NCI-H460 (cell line): ENCODE measurements at regions not wholly inside any gene's neighbourhood (a gene's known extent, or its start where the extent isn't known, plus 50 kb on each side); places are given as distances from the start of the nearest gene placed in this dataset.

Source experiments
- DNase-seq: peaks from one replicate; pipeline ENCODE4 v3.0.0-alpha.2; 2016; ENCODE audit warnings: low read depth; ENCODE audit errors: extremely low read depth
- small RNA-seq, 2 experiments: library from RNA; depleted of rRNA; stranded (forward); fragments of <200 nt; gene quantifications; one replicate each; pipeline ENCODE3, GENCODE V24; 2014

DNA sequence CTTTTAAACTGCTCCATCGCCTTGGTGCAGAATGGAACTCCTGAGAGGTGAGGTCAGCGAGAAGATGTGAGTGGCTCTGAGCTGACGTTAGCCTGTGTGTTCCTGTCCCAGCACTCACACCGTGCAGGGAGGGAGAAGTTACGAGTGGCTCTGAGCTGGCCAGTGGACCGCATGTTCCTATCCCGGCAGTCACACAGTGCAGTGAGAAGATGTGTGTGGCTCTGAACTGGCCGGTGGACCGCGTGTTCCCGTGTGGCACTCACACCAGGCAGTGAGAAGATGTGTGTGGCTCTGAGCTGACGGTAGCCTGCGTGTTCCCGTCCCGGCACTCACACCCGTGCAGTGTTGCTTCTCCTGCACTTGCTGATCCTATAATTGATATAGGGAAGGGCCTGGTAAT, 59.9 kb downstream of the VCPKMT start:
- DNase-seq: no peak

DNA sequence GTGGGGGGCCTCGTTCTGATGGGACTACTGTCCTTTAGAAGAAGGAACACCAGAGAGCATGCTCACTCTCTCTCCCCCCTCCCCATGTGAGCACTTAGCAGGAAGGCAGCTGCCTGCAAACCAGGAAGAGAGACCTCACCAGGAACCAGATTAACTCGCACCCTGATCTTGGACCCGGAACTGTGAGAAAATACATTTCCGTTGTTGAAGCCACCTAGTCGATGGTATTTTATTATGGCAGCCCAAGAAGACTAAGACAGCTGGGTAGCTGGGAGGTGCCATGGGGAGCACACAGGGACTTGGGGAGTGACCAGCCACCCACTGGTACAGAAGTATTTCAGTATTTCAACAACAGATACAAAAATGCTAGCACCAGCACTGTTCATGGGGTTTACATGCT, 59.0 kb downstream of the VCPKMT start:
- DNase-seq: no peak

DNA sequence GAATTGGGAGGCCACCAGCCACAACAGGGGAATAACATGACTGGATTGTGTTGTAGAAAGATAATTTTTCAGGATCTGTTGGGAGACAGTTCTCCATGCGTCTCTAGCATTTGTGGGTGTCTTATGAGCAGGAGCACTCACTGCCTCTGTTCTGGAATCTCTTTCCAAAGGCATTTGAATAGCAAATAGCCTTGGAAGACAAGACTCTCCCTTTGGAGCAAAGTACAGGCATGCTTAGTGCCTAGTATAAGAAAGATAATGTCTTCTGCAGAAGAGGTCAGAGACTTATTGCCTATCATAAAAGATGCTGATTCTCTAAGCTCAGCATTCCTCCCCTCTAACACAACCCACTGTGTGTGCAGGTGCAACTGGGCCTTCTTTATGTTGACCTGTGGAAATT, 58.3 kb downstream of the VCPKMT start:
- DNase-seq: no peak

Small RNA genes in the stretch of these regions (small RNA-seq; reads per million reads assigned to genes)
- gene MIR6076: 0 reads per million in 2 experiments
